Umbilical cord (tissue), 1 donor: ENCODE measurements at regions not wholly inside any gene's neighbourhood (a gene's known extent, or its start where the extent isn't known, plus 50 kb on each side); places are given as distances from the start of the nearest gene placed in this dataset.
"Not testable (repeated sequence)": the region's sequence is repeated elsewhere in the genome, so short reads cannot be mapped to it uniquely, and the experiment has no call there.

ENCODE experiments used
- DNase-seq: peaks from one replicate; pipeline ENCODE4 v3.0.0-alpha.2; 2015; ENCODE audit warnings: low spot score

GRCh38 chr3:152578769-152579168 lies 256.2 kb upstream of the P2RY1 start:
- DNase-seq = no peak

GRCh38 chr3:152581951-152582350 lies 253.0 kb upstream of the P2RY1 start:
- no peak for DNase-seq

GRCh38 chr3:152583963-152584362 lies 251.0 kb upstream of the P2RY1 start:
- peak; percentile 85 for DNase-seq

- no peak for DNase-seq
These were observed 248.0 kb upstream of the P2RY1 start for GRCh38 chr3:152586974-152587373.

- no peak for DNase-seq
These were observed 247.1 kb upstream of the P2RY1 start for GRCh38 chr3:152587861-152588260.

GRCh38 chr3:152589644-152590043 lies 245.3 kb upstream of the P2RY1 start:
- DNase-seq = no peak

- DNase-seq = peak; percentile 19
These were observed 243.4 kb upstream of the P2RY1 start for GRCh38 chr3:152591515-152591914.

GRCh38 chr3:152593242-152593641 lies 241.7 kb upstream of the P2RY1 start:
- no peak for DNase-seq

GRCh38 chr3:152595975-152596821 lies 238.7 kb upstream of the P2RY1 start:
- peak; percentile 90 for DNase-seq

GRCh38 chr3:152596832-152597231 lies 238.1 kb upstream of the P2RY1 start:
- DNase-seq = not testable (repeated sequence)

GRCh38 chr3:152606146-152606545 lies 228.8 kb upstream of the P2RY1 start:
- no peak for DNase-seq

- no peak for DNase-seq
These were observed 227.8 kb upstream of the P2RY1 start for GRCh38 chr3:152607179-152607578.

GRCh38 chr3:152608696-152609594 lies 226.0 kb upstream of the P2RY1 start:
- DNase-seq = no peak

GRCh38 chr3:152609891-152610290 lies 225.0 kb upstream of the P2RY1 start:
- DNase-seq = no peak

- no peak for DNase-seq
These were observed 224.3 kb upstream of the P2RY1 start for GRCh38 chr3:152610622-152611021.

- no peak for DNase-seq
These were observed 223.0 kb upstream of the P2RY1 start for GRCh38 chr3:152611905-152612304.

- DNase-seq = no peak
These were observed 221.1 kb upstream of the P2RY1 start for GRCh38 chr3:152613851-152614250.

- no peak for DNase-seq
These were observed 219.2 kb upstream of the P2RY1 start for GRCh38 chr3:152615681-152616080.

- no peak for DNase-seq
These were observed 217.3 kb upstream of the P2RY1 start for GRCh38 chr3:152617609-152618008.

- DNase-seq = peak; percentile 50
These were observed 216.4 kb upstream of the P2RY1 start for GRCh38 chr3:152618529-152618928.

- no peak for DNase-seq
These were observed 215.2 kb upstream of the P2RY1 start for GRCh38 chr3:152619691-152620090.

GRCh38 chr3:152620395-152620794 lies 214.5 kb upstream of the P2RY1 start:
- DNase-seq = no peak
